Nephron progenitor cell (in vitro differentiated cells): ENCODE measurements at regions not wholly inside any gene's neighbourhood (a gene's known extent, or its start where the extent isn't known, plus 50 kb on each side); places are given as distances from the start of the nearest gene placed in this dataset.
"Not testable (repeated sequence)": the region's sequence is repeated elsewhere in the genome, so short reads cannot be mapped to it uniquely, and the experiment has no call there.

Experiments
- DNase-seq: peaks from one replicate; pipeline ENCODE4 v3.0.0; 2021
- H3K27ac Mint-ChIP-seq: 2 replicates; pipeline ENCODE4 v1.8.0; 2021; ENCODE audit warnings: mild to moderate bottlenecking, moderate library complexity, mixed read lengths
- H3K27me3 Mint-ChIP-seq: 2 replicates; pipeline ENCODE4 v1.8.0; 2021; ENCODE audit warnings: mild to moderate bottlenecking, low read depth, mixed read lengths; ENCODE audit not compliant: poor library complexity
- H3K36me3 Mint-ChIP-seq: 2 replicates; pipeline ENCODE4 v1.8.0; 2021; ENCODE audit warnings: low read depth, mixed read lengths
- H3K4me1 Mint-ChIP-seq: 2 replicates; pipeline ENCODE4 v1.8.0; 2021; ENCODE audit warnings: mixed read lengths
- H3K4me3 Mint-ChIP-seq: 2 replicates; pipeline ENCODE4 v1.8.0; 2021; ENCODE audit warnings: mild to moderate bottlenecking, moderate library complexity, mixed read lengths
- H3K9me3 Mint-ChIP-seq: 2 replicates; pipeline ENCODE4 v1.8.0; 2021; ENCODE audit warnings: mild to moderate bottlenecking, moderate library complexity, mixed read lengths
- CTCF ChIP-seq: fragments of 200-600 bp; sonication (generic); IDR thresholded peaks from 2 replicates; pipeline ENCODE4 v1.5.0; 2021; ENCODE audit warnings: antibody characterized with exemption

DNA sequence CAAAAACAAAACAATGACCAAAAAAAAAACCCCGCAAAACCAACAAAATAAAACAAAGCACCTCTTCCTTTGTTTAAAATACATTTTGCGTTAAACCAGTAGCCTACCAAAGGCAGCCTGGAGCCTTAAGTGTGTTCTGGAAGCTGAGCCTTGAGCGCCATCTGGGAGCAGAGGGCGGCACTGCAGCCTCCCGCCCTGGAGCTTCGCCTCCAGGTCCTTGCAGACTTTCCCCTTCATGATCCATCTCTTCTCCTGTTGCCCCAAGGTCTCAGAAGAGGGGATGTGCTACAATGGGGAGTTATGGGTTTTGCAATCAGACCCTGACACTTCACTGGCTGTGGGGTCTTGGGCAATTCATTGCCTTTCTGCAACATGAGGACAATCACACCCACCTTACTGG is 204.9 kb downstream of the NPIPA8 start:
- TF ChIP-seq CTCF: peak; percentile 20
- DNase-seq, H3K4me3 Mint-ChIP-seq, H3K27me3 Mint-ChIP-seq, H3K9me3 Mint-ChIP-seq, H3K27ac Mint-ChIP-seq, H3K36me3 Mint-ChIP-seq, H3K4me1 Mint-ChIP-seq: not testable (repeated sequence)

- not testable (repeated sequence) for H3K27me3 Mint-ChIP-seq, H3K27ac Mint-ChIP-seq, H3K4me3 Mint-ChIP-seq, H3K4me1 Mint-ChIP-seq, H3K36me3 Mint-ChIP-seq, DNase-seq, H3K9me3 Mint-ChIP-seq
Measured at GRCh38 chr16:18130478-18131120, 205.9 kb downstream of the NPIPA8 start.

DNA sequence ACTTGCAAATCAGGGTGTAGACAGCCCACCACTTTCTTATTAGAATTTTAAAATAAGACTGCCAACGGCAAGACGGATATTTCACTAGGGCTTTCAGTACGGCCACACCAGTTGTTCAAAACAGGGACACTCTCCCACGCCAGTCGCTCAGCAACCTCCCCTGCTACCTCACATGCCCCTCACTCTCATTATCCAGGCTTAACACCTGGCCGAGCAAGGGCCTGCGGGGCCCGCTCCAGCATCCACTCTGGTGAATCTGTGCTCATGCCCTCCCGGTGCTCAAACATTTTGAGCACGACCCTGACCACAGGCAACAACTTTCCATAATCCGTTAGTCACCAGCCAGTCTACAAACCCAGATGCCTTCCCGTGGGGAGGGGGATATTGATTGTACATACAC is 209.5 kb downstream of the NPIPA8 start:
- H3K27me3 Mint-ChIP-seq, H3K27ac Mint-ChIP-seq, H3K4me3 Mint-ChIP-seq, H3K36me3 Mint-ChIP-seq, H3K9me3 Mint-ChIP-seq, H3K4me1 Mint-ChIP-seq, DNase-seq: not testable (repeated sequence)

DNA sequence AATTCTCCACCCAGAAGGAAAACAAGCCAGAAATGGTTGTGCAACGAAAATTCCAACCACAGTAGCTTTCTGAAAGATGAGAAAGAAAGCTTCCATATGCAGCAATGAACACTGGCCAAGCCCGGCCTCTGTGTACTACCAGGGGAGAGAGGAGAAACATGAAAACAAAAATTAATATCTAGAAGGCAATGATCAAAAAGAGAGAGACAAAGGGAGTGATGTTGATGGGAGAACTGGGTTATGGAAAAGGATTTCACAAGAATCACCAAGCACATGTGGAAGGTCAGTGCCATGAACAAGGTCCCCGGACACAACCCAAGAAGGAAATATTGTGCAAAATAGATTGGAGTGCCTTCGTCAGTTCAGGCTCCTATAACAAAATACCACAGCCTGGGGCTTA is 217.4 kb downstream of the NPIPA8 start:
- H3K36me3 Mint-ChIP-seq, H3K4me1 Mint-ChIP-seq, H3K27ac Mint-ChIP-seq, H3K4me3 Mint-ChIP-seq, H3K27me3 Mint-ChIP-seq, DNase-seq, H3K9me3 Mint-ChIP-seq: not testable (repeated sequence)

GRCh38 chr16:18118684-18119083 is 217.9 kb downstream of the NPIPA8 start:
- not testable (repeated sequence) for H3K27me3 Mint-ChIP-seq, H3K27ac Mint-ChIP-seq, H3K9me3 Mint-ChIP-seq, DNase-seq, H3K4me3 Mint-ChIP-seq, H3K4me1 Mint-ChIP-seq, H3K36me3 Mint-ChIP-seq

- H3K27ac Mint-ChIP-seq, H3K4me1 Mint-ChIP-seq, DNase-seq, H3K4me3 Mint-ChIP-seq, H3K36me3 Mint-ChIP-seq, H3K27me3 Mint-ChIP-seq, H3K9me3 Mint-ChIP-seq: not testable (repeated sequence)
Measured at GRCh38 chr16:18118071-18118470, 218.5 kb downstream of the NPIPA8 start.

DNA sequence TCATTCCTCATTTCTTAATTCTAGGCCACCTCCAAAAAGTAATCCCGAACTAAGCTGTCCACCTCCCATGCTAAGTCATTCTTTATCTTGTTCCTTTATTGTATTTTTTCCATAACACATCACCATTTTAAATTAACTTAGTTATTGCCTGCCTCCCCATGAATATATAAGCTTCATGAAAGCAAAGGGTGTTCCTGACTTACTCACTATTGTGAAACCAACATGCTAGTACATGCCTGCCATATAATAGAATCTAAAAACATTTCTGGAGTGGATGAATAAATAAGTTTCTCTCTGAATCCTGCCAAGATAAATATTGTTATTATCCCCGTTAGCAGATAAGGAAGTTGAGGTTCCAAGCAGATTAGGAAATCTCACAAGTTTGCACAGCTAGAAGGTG is 232.1 kb downstream of the NPIPA8 start:
- H3K4me3 Mint-ChIP-seq, H3K27ac Mint-ChIP-seq, H3K36me3 Mint-ChIP-seq, H3K4me1 Mint-ChIP-seq, DNase-seq, H3K9me3 Mint-ChIP-seq, H3K27me3 Mint-ChIP-seq: not testable (repeated sequence)

- not testable (repeated sequence) for H3K4me3 Mint-ChIP-seq, H3K36me3 Mint-ChIP-seq, H3K27me3 Mint-ChIP-seq, H3K4me1 Mint-ChIP-seq, DNase-seq, H3K27ac Mint-ChIP-seq, H3K9me3 Mint-ChIP-seq
Measured at GRCh38 chr16:18101077-18101476, 235.5 kb downstream of the NPIPA8 start.

DNA sequence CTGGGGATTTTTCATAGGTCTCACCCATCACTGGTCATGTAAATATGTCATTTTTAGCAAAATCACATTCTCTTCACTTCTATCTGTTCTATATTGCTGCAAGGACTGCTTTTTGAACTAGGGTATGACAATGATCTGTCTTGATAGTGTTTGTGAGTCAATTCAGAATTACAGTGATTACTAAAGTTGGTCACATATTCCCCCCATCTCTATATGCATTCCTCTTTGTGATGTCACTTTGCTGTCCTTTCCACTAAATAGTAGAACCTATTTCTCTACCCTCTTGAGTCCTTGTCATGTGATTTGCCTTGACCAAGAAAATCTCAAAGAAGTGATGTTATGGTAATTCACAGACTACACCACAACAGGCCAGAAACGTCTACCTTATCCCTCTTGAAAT is 243.9 kb downstream of the NPIPA8 start:
- H3K9me3 Mint-ChIP-seq, H3K36me3 Mint-ChIP-seq, H3K27ac Mint-ChIP-seq, H3K4me3 Mint-ChIP-seq, DNase-seq, H3K27me3 Mint-ChIP-seq, H3K4me1 Mint-ChIP-seq: not testable (repeated sequence)

DNA sequence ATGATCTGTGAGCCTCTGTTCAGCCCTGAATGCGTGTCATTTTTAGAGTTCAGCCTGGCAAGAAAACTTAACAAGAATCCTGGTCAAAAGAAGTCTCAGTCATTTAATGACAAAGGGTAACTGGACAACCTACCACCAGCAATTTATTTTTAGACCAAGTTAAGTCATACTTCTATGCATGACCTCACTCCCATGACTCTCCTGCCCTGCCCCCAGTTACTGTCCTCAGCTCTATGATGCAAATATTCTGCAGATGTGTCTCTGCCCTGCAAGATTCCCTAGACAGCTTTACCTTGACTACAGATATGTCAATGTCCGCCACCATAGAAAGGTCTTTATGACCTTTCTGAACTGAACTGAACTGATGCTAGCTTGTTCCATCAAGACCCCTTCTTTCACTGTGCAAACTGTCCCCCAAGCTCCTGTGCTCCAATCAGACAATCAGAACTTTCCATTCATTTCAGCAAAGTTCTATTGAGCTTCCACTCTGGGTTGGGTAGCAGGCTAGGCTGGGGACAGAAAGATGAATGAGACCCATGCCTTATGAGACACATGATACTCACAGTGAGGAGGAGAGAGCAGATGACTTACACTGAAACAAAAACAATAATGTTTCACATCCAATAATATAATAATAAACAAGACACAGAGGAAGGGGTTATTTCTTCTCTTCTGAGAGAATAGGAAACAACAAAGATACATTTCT is 255.7 kb downstream of the NPIPA8 start:
- not testable (repeated sequence) for H3K36me3 Mint-ChIP-seq, H3K4me3 Mint-ChIP-seq, H3K4me1 Mint-ChIP-seq, H3K9me3 Mint-ChIP-seq, DNase-seq, H3K27me3 Mint-ChIP-seq
- peak overlapping the region; percentile 43 for H3K27ac Mint-ChIP-seq

DNA sequence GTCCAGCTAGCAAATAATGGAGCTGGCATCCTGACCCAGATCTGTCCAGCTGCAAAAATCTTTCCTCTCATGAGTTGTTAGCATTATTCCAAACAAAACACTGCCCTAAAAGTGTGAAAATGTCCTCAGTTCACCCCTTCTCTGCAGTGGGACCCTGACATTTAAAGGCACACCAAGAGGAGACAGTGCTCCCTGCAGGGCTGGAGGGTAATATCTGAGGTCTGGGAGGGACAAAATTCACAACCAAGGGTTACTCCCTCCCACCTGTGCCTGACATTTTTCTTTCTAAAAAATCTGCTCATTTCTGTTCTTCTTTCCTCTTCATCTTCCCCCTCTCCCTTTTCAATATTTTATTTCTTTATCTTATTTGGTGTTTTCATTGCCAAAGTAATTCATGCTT is 258.6 kb downstream of the NPIPA8 start:
- not testable (repeated sequence) for H3K36me3 Mint-ChIP-seq, H3K9me3 Mint-ChIP-seq, H3K27ac Mint-ChIP-seq, DNase-seq, H3K4me3 Mint-ChIP-seq, H3K27me3 Mint-ChIP-seq, H3K4me1 Mint-ChIP-seq
